Spleen (tissue), 11 donors: ENCODE measurements at regions not wholly inside any gene's neighbourhood (a gene's known extent, or its start where the extent isn't known, plus 50 kb on each side); places are given as distances from the start of the nearest gene placed in this dataset.

ENCODE experiments used
- DNase-seq: peaks from one replicate; pipeline ENCODE4 v3.0.0-alpha.2; 2020
- H3K27ac ChIP-seq, 8 donors: fragments of 200-600 bp; sonication (generic) in 7 of 8; 1 replicate in 4 of 8; 2 replicates in 4 of 8; pipeline versions ENCODE4 v1.5.0 to v1.8.0; 2016 to 2021; ENCODE audit warnings: inconsistent platforms in 4 of 8, mild to moderate bottlenecking in 4 of 8, moderate library complexity in 1 of 8
- H3K27me3 ChIP-seq, 7 donors: fragments of 200-600 bp; sonication (generic) in 6 of 7; replicated peaks in 1 of 7; 1 replicate in 4 of 7; 2 replicates in 3 of 7; pipeline versions ENCODE4 v1.5.0 to v1.8.0; 2016 to 2021; ENCODE audit warnings: inconsistent platforms in 3 of 7, mild to moderate bottlenecking in 1 of 7
- H3K36me3 ChIP-seq, 6 donors: fragments of 200-600 bp; sonication (generic) in 5 of 6; 1 replicate in 4 of 6; 2 replicates in 2 of 6; pipeline versions ENCODE4 v1.5.0 to v1.8.0; 2016 to 2021; ENCODE audit warnings: inconsistent platforms in 2 of 6
- H3K4me1 ChIP-seq, 6 donors: fragments of 200-600 bp; sonication (generic) in 5 of 6; 1 replicate in 3 of 6; 2 replicates in 3 of 6; pipeline versions ENCODE4 v1.5.0 to v1.8.0; 2016 to 2021; ENCODE audit warnings: inconsistent platforms in 3 of 6
- H3K4me3 ChIP-seq, 8 donors: fragments of 200-600 bp; sonication (generic) in 7 of 8; 1 replicate in 4 of 8; 2 replicates in 4 of 8; pipeline versions ENCODE4 v1.5.0 to v1.8.0; 2016 to 2021; ENCODE audit warnings: inconsistent platforms in 4 of 8, mild to moderate bottlenecking in 4 of 8, moderate library complexity in 2 of 8
- H3K9me3 ChIP-seq, 8 donors: fragments of 200-600 bp; sonication (generic) in 7 of 8; 1 replicate in 4 of 8; 2 replicates in 4 of 8; pipeline versions ENCODE4 v1.5.0 to v1.8.0; 2016 to 2021; ENCODE audit warnings: inconsistent platforms in 4 of 8
- POLR2A ChIP-seq, 3 donors: fragments of 450-650 bp; IDR thresholded peaks; one replicate each; pipeline ENCODE4 v1.5.1; 2017; ENCODE audit warnings: antibody characterized with exemption in 3 of 3, mild to moderate bottlenecking in 1 of 3
- POLR2AphosphoS5 ChIP-seq, 3 donors: sonication (generic); formaldehyde crosslinking; IDR thresholded peaks; one replicate each; pipeline ENCODE4 v1.5.1; 2017; ENCODE audit warnings: antibody characterized with exemption in 3 of 3
- WGBS, 5 donors: extraction: QIAGEN DNeasy Blood & Tissue Kit in 3 of 5; methylation state at CpG; one replicate each; pipeline versions ENCODE4 v1.1.5 to v1.1.7; 2013 to 2018; 5-methylcytosine and 5-hydroxymethylcytosine counted together
- intact Hi-C: fragments of 100-400 bp; cut with DNase I; formaldehyde crosslinking; loops from one replicate; pipeline ENCODE4 v1.15.0; 2023; ENCODE audit warnings: low total_unique reads
- TF ChIP-seq, protein P1 (sequence below), 11 experiments: fragments of 200-600 bp in 7 of 11; fragments of 450-650 bp in 4 of 11; sonication (generic) in 4 of 11; IDR thresholded peaks in 8 of 11; conservative IDR thresholded peaks in 3 of 11; 1 replicate in 7 of 11; 2 replicates in 4 of 11; pipeline versions ENCODE4 v1.4.0 to v1.8.0; 2016 to 2021; ENCODE audit warnings: antibody characterized with exemption in 11 of 11, inconsistent platforms in 4 of 11, mild to moderate bottlenecking in 1 of 11
- donor health status: healthy with polysubstance abuse.
- donor health status: DM: no; HTN: no; CAD: no; lungs with moderate emphysema.
- donor health status: DM: no; HTN: no; CAD: no.
- donor health status: Bipolar disorder and iron deficiency.
- donor health status: healthy.
- donor health status: DM: no; HTN: no; CAD: no.
- donor health status: DM: yes; HTN: yes; CAD: no.

DNA sequence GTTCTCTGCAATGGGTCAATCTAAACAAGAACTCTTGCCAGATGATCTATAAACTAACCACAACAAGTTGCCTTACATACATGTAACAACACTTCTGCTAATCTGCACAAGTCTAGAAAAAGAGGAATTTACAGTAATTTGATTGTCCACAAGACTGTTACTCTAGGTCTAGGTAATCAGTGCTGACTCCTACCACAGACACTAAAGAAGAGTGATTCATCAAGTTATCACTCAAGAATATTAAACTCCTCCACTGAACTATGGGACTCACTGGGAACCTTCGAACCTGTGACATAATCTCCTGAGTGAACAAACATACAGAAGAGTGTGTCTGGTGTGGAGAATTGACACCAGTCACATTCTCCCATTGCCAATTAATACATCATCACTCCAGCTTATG lies 138.3 kb downstream of the ANXA2 start:
- peaks cover 0 to 11% (median 0%) of the 10 kb centered on the region in 7 donors for H3K27me3 ChIP-seq
- WGBS, 5 donors = 72 to 93% (median 85%) methylated on average over 1 of the region's 1 CpG
- no peak overlapping the region for H3K4me3 ChIP-seq
- no peak for TF ChIP-seq POLR2AphosphoS5 (IDR thresholded peaks at IDR 0.05)
- TF ChIP-seq, protein P1, sequence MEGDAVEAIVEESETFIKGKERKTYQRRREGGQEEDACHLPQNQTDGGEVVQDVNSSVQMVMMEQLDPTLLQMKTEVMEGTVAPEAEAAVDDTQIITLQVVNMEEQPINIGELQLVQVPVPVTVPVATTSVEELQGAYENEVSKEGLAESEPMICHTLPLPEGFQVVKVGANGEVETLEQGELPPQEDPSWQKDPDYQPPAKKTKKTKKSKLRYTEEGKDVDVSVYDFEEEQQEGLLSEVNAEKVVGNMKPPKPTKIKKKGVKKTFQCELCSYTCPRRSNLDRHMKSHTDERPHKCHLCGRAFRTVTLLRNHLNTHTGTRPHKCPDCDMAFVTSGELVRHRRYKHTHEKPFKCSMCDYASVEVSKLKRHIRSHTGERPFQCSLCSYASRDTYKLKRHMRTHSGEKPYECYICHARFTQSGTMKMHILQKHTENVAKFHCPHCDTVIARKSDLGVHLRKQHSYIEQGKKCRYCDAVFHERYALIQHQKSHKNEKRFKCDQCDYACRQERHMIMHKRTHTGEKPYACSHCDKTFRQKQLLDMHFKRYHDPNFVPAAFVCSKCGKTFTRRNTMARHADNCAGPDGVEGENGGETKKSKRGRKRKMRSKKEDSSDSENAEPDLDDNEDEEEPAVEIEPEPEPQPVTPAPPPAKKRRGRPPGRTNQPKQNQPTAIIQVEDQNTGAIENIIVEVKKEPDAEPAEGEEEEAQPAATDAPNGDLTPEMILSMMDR (IDR thresholded peaks at IDR 0.05 in 8 of 11, conservative IDR thresholded peaks at IDR 0.05 in 3 of 11) = no peak
- no peak for TF ChIP-seq POLR2A (IDR thresholded peaks at IDR 0.05)
- DNase-seq = no peak
- intact Hi-C loops = no loop called here
- H3K36me3 ChIP-seq = no peaks in the 10 kb centered on the region
- no peaks in the 10 kb centered on the region for H3K4me1 ChIP-seq
- H3K27ac ChIP-seq = no peak overlapping the region
- no peaks in the 10 kb centered on the region for H3K9me3 ChIP-seq

GRCh38 chr15:60264088-60264487 lies 133.7 kb downstream of the ANXA2 start:
- intact Hi-C loops = no loop called here
- Histone ChIP-seq H3K9me3 (no peaks in the 10 kb centered on the region), H3K4me3 (no peak overlapping the region), H3K27me3 (peaks cover 0 to 20% (median 0%) of the 10 kb centered on the region in 7 donors), H3K27ac (no peak overlapping the region), H3K36me3 (no peaks in the 10 kb centered on the region), H3K4me1 (no peaks in the 10 kb centered on the region)
- TF ChIP-seq POLR2AphosphoS5 (IDR thresholded peaks at IDR 0.05) = no peak
- TF ChIP-seq, protein P1 (IDR thresholded peaks at IDR 0.05 in 8 of 11, conservative IDR thresholded peaks at IDR 0.05 in 3 of 11) = no peak
- no peak for TF ChIP-seq POLR2A (IDR thresholded peaks at IDR 0.05)
- DNase-seq = no peak
- 68 to 77% (median 74%) methylated on average over 4 of the region's 4 CpGs for WGBS, 5 donors

- H3K9me3 ChIP-seq = no peaks in the 10 kb centered on the region
- no peak for TF ChIP-seq POLR2AphosphoS5 (IDR thresholded peaks at IDR 0.05)
- no peak for TF ChIP-seq POLR2A (IDR thresholded peaks at IDR 0.05)
- TF ChIP-seq, protein P1 (IDR thresholded peaks at IDR 0.05 in 8 of 11, conservative IDR thresholded peaks at IDR 0.05 in 3 of 11) = no peak
- no peaks in the 10 kb centered on the region for H3K36me3 ChIP-seq
- no peaks in the 10 kb centered on the region for H3K4me1 ChIP-seq
- no peak overlapping the region for H3K27ac ChIP-seq
- intact Hi-C loops = no loop called here
- H3K27me3 ChIP-seq = peaks cover 0 to 20% (median 0%) of the 10 kb centered on the region in 7 donors
- 63 to 78% (median 64%) methylated on average over 4 of the region's 4 CpGs for WGBS, 5 donors
- no peak overlapping the region for H3K4me3 ChIP-seq
- no peak for DNase-seq
Measured at GRCh38 chr15:60264566-60264965, 133.2 kb downstream of the ANXA2 start.

- Histone ChIP-seq H3K36me3 (no peaks in the 10 kb centered on the region), H3K4me1 (no peaks in the 10 kb centered on the region), H3K27ac (no peak overlapping the region), H3K4me3 (no peak overlapping the region), H3K27me3 (peaks cover 0 to 20% (median 0%) of the 10 kb centered on the region in 7 donors), H3K9me3 (no peaks in the 10 kb centered on the region)
- no peak for DNase-seq
- intact Hi-C loops = no loop called here
- TF ChIP-seq POLR2A (IDR thresholded peaks at IDR 0.05) (no peak), POLR2AphosphoS5 (IDR thresholded peaks at IDR 0.05) (no peak)
- TF ChIP-seq, protein P1 (IDR thresholded peaks at IDR 0.05 in 8 of 11, conservative IDR thresholded peaks at IDR 0.05 in 3 of 11) = no peak
Measured at GRCh38 chr15:60265057-60265456, 132.7 kb downstream of the ANXA2 start.
